ENCODE measurements at regions not wholly inside any gene's neighbourhood (a gene's known extent, or its start where the extent isn't known, plus 50 kb on each side); places are given as distances from the start of the nearest gene placed in this dataset.
"Not testable (repeated sequence)": the region's sequence is repeated elsewhere in the genome, so short reads cannot be mapped to it uniquely, and the experiment has no call there.

DNA sequence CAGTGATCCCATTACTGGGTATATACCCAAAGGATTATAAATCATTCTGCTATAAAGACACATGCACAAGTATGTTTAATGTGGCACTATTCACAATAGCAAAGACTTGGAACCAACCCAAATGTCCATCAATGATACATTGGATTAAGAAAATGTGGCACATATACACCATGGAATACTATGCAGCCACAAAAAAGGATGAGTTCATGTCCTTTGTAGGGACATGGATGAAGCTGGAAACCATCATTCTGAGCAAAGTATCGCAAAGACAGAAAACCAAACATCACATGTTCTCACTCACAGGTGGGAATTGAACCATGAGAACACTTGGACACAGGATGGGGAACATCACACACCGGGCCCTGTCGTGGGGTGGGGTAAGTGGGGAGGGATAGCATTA lies 150.2 kb upstream of the PIK3R1 start:
- TF ChIP-seq CTCF, EZH2phosphoT487, EZH2 (IDR thresholded peaks at IDR 0.05): not testable (repeated sequence)

All from neural progenitor cell (in vitro differentiated cells).